Amniotic epithelial cell (primary cell): ENCODE measurements at regions not wholly inside any gene's neighbourhood (a gene's known extent, or its start where the extent isn't known, plus 50 kb on each side); places are given as distances from the start of the nearest gene placed in this dataset.
"Not testable (repeated sequence)": the region's sequence is repeated elsewhere in the genome, so short reads cannot be mapped to it uniquely, and the experiment has no call there.

Experiments
- DNase-seq: peaks from one replicate; pipeline ENCODE4 v3.0.0-alpha.2; 2010; ENCODE audit warnings: low read depth

GRCh38 chr7:68014031-68014736 lies 1017.6 kb downstream of the TYW1 start:
- no peak for DNase-seq

- DNase-seq: no peak
These were observed 1018.7 kb downstream of the TYW1 start for GRCh38 chr7:68015122-68015977.

GRCh38 chr7:68015978-68016532 lies 1019.4 kb downstream of the TYW1 start:
- no peak for DNase-seq

- DNase-seq: no peak
These were observed 1023.5 kb downstream of the TYW1 start for GRCh38 chr7:68020102-68020501.

GRCh38 chr7:68025369-68025768 lies 1028.7 kb downstream of the TYW1 start:
- DNase-seq: no peak

- DNase-seq: no peak
These were observed 1033.9 kb downstream of the TYW1 start for GRCh38 chr7:68030530-68030929.

GRCh38 chr7:68031180-68031943 lies 1034.7 kb downstream of the TYW1 start:
- no peak for DNase-seq

- DNase-seq: no peak
These were observed 1042.1 kb downstream of the TYW1 start for GRCh38 chr7:68038621-68039314.

GRCh38 chr7:68041554-68041953 lies 1044.9 kb downstream of the TYW1 start:
- no peak for DNase-seq

- DNase-seq: no peak
These were observed 1046.9 kb downstream of the TYW1 start for GRCh38 chr7:68043546-68043945.

GRCh38 chr7:68050627-68051026 lies 1054.0 kb downstream of the TYW1 start:
- DNase-seq: no peak

GRCh38 chr7:68058014-68058413 lies 1061.4 kb downstream of the TYW1 start:
- no peak for DNase-seq

- DNase-seq: no peak
These were observed 1066.5 kb downstream of the TYW1 start for GRCh38 chr7:68063171-68063570.

- DNase-seq: no peak
These were observed 1068.9 kb downstream of the TYW1 start for GRCh38 chr7:68065581-68065980.

GRCh38 chr7:68067845-68068244 lies 1071.2 kb downstream of the TYW1 start:
- no peak for DNase-seq

- no peak for DNase-seq
These were observed 1074.4 kb downstream of the TYW1 start for GRCh38 chr7:68070992-68071391.

- no peak for DNase-seq
These were observed 1077.1 kb downstream of the TYW1 start for GRCh38 chr7:68073701-68074100.

- no peak for DNase-seq
These were observed 1077.6 kb downstream of the TYW1 start for GRCh38 chr7:68074242-68074641.

GRCh38 chr7:68078157-68078710 lies 1081.6 kb downstream of the TYW1 start:
- DNase-seq: no peak

GRCh38 chr7:68082066-68082960 lies 1085.7 kb downstream of the TYW1 start:
- not testable (repeated sequence) for DNase-seq
